ENCODE measurements at regions not wholly inside any gene's neighbourhood (a gene's known extent, or its start where the extent isn't known, plus 50 kb on each side); places are given as distances from the start of the nearest gene placed in this dataset.

DNA sequence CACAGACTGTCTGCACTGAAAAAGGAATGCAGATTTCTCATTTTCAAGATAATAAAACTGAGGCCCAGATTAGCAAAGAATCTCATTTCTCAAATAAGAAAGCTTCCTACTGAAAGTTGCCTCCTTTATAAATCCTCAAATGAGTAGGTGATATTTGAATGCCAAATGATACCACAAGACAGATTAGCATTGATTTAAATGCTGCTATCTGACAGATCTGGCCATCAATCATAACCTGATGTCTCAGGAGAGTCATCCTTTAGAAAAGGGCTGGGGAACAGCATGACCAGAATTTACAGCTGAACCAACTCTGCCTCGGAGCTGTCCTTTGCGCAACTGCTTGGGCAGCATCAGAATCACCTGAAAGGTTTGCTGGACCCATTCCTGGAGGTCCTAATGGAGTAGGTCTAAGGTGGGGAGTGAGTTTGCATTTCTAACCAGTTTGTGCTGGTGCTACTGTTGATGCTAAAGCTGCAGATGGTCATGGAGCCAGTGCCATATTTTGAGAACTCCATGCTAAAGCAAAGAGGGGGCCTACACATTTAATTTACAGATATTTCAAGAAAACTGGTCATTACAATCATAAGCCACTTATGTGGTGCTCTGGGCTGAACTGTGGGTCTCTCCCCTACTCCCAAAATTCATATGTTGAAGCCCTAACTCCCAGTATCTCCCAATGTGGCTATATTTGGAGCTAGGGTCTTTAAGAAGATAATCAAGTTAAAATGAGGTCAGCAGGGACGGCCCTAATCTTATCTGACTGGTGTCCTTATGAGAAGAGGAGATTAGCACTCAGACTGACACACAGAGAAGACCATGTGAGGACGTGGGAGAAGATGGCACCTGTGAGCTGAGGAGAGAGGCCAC lies 295.5 kb upstream of the JARID2 start:
- no peak for ATAC-seq
- TF ChIP-seq ARNTL (CRISPR knock-in tag; IDR thresholded peaks at IDR 0.05; ENCODE audit: borderline replicate concordance, low read depth) (no peak), ISL1 (CRISPR knock-in tag; IDR thresholded peaks at IDR 0.05) (no peak), ZNF565 (CRISPR knock-in tag; conservative IDR thresholded peaks at IDR 0.05; ENCODE audit: low read depth) (no peak), PATZ1 (CRISPR knock-in tag; IDR thresholded peaks at IDR 0.05; ENCODE audit: borderline replicate concordance) (no peak), PPARA (CRISPR knock-in tag; IDR thresholded peaks at IDR 0.05; ENCODE audit: borderline replicate concordance) (no peak), CSDC2 (CRISPR knock-in tag; IDR thresholded peaks at IDR 0.05) (no peak), ESRRG (CRISPR knock-in tag; IDR thresholded peaks at IDR 0.05) (no peak), CSRNP3 (CRISPR knock-in tag; IDR thresholded peaks at IDR 0.05) (no peak)
- TF ChIP-seq, protein P1, sequence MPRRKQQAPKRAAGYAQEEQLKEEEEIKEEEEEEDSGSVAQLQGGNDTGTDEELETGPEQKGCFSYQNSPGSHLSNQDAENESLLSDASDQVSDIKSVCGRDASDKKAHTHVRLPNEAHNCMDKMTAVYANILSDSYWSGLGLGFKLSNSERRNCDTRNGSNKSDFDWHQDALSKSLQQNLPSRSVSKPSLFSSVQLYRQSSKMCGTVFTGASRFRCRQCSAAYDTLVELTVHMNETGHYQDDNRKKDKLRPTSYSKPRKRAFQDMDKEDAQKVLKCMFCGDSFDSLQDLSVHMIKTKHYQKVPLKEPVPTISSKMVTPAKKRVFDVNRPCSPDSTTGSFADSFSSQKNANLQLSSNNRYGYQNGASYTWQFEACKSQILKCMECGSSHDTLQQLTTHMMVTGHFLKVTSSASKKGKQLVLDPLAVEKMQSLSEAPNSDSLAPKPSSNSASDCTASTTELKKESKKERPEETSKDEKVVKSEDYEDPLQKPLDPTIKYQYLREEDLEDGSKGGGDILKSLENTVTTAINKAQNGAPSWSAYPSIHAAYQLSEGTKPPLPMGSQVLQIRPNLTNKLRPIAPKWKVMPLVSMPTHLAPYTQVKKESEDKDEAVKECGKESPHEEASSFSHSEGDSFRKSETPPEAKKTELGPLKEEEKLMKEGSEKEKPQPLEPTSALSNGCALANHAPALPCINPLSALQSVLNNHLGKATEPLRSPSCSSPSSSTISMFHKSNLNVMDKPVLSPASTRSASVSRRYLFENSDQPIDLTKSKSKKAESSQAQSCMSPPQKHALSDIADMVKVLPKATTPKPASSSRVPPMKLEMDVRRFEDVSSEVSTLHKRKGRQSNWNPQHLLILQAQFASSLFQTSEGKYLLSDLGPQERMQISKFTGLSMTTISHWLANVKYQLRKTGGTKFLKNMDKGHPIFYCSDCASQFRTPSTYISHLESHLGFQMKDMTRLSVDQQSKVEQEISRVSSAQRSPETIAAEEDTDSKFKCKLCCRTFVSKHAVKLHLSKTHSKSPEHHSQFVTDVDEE (CRISPR knock-in tag; IDR thresholded peaks at IDR 0.05), result no peak

DNA sequence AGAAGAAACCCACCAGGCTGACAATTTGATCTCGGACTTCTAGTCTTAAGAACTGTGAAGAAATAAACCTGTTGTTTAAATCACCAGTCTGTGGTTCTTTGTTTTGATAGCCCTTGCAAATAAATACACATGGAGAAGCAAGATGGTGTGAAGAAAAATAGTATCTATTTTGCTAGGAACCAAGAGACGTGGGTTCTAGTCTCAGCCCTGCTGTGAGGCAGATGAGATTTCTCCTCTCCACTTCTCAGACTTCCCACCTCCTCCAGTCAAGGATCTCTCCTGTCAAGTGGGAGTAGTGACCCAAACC lies 294.9 kb upstream of the JARID2 start:
- no peak for ATAC-seq
- TF ChIP-seq POU6F1 (CRISPR knock-in tag; IDR thresholded peaks at IDR 0.05; ENCODE audit: borderline replicate concordance, low read depth), result no peak
- no peak for TF ChIP-seq ZNF70 (CRISPR knock-in tag; IDR thresholded peaks at IDR 0.05)
- TF ChIP-seq OSR1 (CRISPR knock-in tag; IDR thresholded peaks at IDR 0.05), result no peak
- no peak for TF ChIP-seq ZFP3 (CRISPR knock-in tag; IDR thresholded peaks at IDR 0.05)
- TF ChIP-seq CSRNP3 (CRISPR knock-in tag; IDR thresholded peaks at IDR 0.05), result no peak
- TF ChIP-seq PATZ1 (CRISPR knock-in tag; IDR thresholded peaks at IDR 0.05; ENCODE audit: borderline replicate concordance), result no peak
- no peak for TF ChIP-seq ZC3H10 (CRISPR knock-in tag; IDR thresholded peaks at IDR 0.05)
- no peak for TF ChIP-seq TCF4 (CRISPR knock-in tag; IDR thresholded peaks at IDR 0.05; ENCODE audit: borderline replicate concordance)
- no peak for TF ChIP-seq ARNTL (CRISPR knock-in tag; IDR thresholded peaks at IDR 0.05; ENCODE audit: borderline replicate concordance, low read depth)
- TF ChIP-seq SNAI2 (CRISPR knock-in tag; IDR thresholded peaks at IDR 0.05), result no peak
- no peak for TF ChIP-seq ZNF565 (CRISPR knock-in tag; conservative IDR thresholded peaks at IDR 0.05; ENCODE audit: low read depth)
- TF ChIP-seq RARB (CRISPR knock-in tag; IDR thresholded peaks at IDR 0.05), result no peak
- TF ChIP-seq CSDC2 (CRISPR knock-in tag; IDR thresholded peaks at IDR 0.05), result no peak
- no peak for TF ChIP-seq ZFP30 (CRISPR knock-in tag; IDR thresholded peaks at IDR 0.05)
- TF ChIP-seq, protein P1 (CRISPR knock-in tag; IDR thresholded peaks at IDR 0.05), result no peak
- no peak for TF ChIP-seq GLIS3 (CRISPR knock-in tag; IDR thresholded peaks at IDR 0.05)
- no peak for TF ChIP-seq PPARA (CRISPR knock-in tag; IDR thresholded peaks at IDR 0.05; ENCODE audit: borderline replicate concordance)
- no peak for TF ChIP-seq ISL1 (CRISPR knock-in tag; IDR thresholded peaks at IDR 0.05)
- no peak for TF ChIP-seq ESRRG (CRISPR knock-in tag; IDR thresholded peaks at IDR 0.05)
- TF ChIP-seq, protein P2, sequence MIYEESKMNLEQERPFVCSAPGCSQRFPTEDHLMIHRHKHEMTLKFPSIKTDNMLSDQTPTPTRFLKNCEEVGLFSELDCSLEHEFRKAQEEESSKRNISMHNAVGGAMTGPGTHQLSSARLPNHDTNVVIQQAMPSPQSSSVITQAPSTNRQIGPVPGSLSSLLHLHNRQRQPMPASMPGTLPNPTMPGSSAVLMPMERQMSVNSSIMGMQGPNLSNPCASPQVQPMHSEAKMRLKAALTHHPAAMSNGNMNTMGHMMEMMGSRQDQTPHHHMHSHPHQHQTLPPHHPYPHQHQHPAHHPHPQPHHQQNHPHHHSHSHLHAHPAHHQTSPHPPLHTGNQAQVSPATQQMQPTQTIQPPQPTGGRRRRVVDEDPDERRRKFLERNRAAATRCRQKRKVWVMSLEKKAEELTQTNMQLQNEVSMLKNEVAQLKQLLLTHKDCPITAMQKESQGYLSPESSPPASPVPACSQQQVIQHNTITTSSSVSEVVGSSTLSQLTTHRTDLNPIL (CRISPR knock-in tag; IDR thresholded peaks at IDR 0.05; ENCODE audit: low read depth), result no peak
